Middle frontal gyrus (tissue), 1 donor: ENCODE measurements at regions not wholly inside any gene's neighbourhood (a gene's known extent, or its start where the extent isn't known, plus 50 kb on each side); places are given as distances from the start of the nearest gene placed in this dataset.

Source experiments
- DNase-seq: peaks from one replicate; pipeline ENCODE4 v3.0.0-alpha.2; 2015; ENCODE audit warnings: low spot score; ENCODE audit errors: extremely low spot score

DNA sequence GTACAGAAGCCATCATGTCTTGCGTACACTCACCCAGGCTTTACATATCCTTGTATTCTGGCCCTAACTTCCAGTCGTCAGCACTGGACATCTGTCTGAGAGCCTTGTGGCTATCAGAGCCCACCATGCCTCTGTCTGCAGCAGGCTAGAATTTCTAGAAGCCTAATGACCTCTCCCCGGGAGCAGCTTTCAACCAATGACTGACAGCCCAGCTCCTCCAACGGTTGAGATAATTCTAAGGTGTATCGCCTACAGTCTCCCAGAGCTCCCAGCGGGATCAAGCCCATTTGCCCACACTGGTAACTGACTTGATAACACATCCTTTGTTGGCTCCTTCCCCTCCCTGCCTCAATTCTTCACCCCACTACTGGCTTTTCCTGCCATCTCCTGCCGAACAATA lies 562.8 kb downstream of the BCOR start:
- no peak for DNase-seq

GRCh38 chrX:39536211-39536610 lies 561.5 kb downstream of the BCOR start:
- DNase-seq = no peak

- no peak for DNase-seq
Observed at GRCh38 chrX:39541881-39542280, 555.9 kb downstream of the BCOR start.

DNA sequence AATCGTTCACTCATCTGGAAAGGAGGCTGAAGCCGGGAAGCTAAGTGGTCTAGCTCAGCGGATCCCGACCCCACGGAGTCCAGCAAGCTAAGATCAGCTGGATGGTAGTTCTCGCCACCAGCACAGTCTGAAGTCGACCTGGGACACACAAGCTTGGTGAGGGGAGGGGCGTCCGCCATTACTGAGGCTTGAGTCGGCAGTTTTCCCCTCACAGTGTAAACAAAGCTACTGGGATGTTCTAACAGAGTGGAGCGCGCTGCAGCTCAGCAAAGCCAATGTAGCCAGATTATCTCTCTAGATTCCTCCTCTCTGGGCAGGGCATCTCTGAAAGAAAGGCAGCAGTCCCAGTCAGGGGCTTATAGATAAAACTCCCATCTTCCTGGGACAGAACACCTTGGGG lies 555.4 kb downstream of the BCOR start:
- DNase-seq = no peak

DNA sequence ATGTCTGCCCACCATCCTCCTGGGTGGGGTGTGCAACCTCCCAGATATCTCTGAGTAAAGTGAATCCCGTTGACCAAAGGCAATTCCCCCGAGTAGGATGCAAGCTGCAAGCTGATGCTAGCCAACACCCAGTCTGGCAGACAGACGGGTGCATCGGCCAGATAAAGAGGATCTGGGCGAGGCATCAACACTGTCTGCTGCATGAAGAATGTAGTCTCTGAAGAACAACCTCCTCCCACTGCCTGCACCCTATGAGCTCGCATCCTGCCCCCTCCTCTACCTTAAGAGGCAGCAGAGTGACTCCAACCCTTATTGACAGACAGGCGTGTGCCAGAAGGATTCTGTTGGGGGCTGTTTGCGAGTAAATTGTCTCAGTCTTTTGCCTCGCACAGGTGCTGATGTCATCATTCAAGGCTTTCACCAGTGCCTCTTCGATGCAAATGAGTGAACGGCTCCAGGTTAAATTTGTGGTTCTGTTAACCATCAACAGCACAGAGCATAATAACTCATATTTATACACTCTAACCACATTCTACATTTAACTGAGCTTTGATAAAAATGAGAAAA lies 546.9 kb downstream of the BCOR start:
- no peak for DNase-seq

GRCh38 chrX:39551762-39552161 lies 546.0 kb downstream of the BCOR start:
- DNase-seq = no peak

GRCh38 chrX:39555431-39555830 lies 542.3 kb downstream of the BCOR start:
- DNase-seq = no peak

DNA sequence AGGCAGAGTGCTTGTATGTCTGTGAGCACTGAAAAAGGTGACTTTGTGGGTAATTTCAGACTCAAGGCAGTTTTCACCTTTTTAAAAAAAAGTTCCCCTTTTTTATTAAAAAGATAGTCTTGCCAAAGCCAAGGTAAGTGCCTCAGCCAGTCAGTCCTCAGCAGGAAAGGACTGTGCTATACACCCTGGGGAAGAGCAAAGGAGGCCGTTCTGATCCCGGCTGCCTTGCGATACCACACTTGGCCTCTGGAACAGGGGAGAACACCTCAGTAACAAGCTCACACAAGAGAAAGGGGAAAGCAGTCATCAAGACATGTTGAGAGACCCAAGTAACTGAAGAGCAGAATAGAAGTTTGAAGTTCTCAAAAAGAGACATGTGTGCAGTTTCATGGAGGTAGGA lies 541.7 kb downstream of the BCOR start:
- DNase-seq = no peak

DNA sequence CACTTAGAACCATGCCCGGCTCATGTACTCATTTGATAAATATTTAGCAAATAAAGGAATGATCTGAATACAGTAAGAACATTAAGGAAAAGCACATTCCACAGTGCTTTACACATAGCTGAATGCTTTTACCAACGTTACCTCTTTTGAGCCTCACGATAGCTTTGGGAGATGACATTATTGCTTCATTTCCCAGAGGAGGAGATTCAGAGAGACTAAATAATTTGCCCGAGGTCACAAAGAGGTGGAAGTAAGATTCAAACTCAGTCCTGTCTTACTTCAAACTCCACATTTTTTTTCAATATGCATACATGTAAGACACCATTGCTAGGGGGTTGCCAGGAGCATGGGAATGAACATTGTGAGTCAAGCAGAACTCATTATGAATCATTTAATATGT lies 538.5 kb downstream of the BCOR start:
- no peak for DNase-seq

DNA sequence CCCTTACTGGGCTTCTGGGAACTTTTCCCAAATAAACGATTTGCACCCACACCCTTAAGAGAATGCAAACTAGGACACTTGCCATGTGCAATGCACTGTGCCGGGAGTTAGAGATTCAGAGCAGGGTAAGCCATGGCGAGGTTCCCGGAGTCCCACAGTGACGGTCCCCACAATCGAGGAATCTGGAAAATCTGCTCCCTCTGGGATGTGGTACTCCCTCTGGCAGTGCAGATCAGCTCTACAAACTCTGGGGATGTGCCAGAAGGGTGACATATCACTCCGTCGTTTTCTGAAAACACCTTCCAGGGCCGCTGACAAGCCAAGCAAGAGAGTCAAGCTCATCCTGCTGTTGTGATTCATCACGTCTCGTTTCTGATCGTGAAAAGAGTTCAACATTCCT lies 537.5 kb downstream of the BCOR start:
- no peak for DNase-seq

GRCh38 chrX:39563178-39563577 lies 534.6 kb downstream of the BCOR start:
- no peak for DNase-seq

- no peak for DNase-seq
Observed at GRCh38 chrX:39564751-39565150, 533.0 kb downstream of the BCOR start.

- DNase-seq = no peak
Observed at GRCh38 chrX:39574178-39574577, 523.6 kb downstream of the BCOR start.

- DNase-seq = peak; percentile 18
Observed at GRCh38 chrX:39576041-39576872, 521.5 kb downstream of the BCOR start.

DNA sequence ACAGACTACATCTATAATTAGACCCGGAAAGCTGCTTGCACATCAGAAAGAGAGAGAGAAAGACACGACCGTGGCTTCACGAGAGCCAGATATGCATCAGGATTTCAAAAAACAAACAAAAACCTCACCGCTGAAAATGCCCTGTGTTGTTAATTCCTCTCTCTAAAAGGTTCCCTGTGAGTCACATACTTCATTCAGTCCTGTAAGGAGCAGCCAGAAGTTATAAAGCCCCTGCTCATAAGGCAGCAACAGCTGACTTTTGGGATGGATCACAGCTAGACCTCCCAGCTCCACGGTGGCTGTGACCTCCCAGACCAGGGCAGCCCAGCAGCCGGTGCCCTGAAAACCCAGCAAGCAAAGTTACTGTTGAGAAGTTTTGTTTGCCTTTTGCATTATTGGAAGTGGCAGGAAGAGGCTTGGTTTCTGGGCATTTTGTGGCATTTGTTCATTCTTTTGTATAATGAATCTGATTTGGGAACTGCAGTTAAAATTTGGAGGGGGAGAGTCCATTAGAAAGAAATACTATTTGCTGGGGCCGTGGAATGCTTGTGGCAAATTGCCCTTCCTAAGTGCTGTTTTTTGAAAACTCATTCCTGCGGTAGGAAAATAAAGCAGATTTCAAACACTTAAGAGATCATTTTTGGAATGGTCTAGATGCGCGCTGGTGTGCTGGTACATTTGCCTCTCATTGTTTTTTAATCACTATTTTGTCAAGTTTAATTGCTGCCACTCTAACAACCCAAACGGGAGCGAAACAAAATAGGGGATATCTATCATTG lies 520.4 kb downstream of the BCOR start:
- DNase-seq = no peak

DNA sequence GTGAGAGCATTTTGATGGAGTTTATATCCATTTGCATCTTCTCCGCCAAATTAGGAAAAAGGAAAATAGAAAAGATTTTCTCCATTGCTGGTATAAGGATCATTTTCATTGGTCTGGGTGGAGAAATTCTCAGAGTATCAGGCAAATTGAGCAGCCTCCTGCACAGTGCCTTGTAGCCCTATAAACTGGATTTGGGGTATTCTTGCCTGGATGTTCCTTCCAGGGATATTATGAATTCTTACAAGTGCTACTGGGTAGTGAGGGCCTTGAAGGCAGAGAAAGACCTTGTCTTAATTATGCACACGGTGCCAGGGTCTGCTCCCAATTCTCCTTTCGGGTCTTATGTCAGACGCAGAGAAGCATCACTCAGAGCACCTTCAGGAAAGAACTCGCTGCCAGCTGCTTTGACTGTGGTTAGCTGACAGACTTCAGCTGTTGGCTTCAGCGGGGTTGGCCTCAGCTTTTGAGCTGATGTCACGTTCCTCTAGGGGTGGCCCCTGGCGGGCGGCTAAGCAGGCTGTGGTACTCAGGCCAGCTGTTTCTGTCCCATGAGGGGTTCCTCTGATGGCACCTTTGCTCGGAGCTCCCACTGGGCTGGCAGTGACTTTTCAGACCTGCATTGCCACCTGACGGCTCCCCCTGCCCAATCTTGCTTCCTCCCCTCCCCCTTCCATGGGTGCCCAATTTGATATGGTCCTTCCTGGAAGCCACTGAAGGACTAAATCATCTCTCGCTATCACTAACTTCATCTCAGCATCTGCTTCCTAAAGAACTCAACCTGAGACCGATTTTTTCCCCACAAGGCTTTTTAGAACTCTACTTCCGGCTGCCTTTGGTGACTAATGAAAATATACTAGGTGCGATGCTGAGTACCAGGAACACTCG lies 519.5 kb downstream of the BCOR start:
- no peak for DNase-seq

DNA sequence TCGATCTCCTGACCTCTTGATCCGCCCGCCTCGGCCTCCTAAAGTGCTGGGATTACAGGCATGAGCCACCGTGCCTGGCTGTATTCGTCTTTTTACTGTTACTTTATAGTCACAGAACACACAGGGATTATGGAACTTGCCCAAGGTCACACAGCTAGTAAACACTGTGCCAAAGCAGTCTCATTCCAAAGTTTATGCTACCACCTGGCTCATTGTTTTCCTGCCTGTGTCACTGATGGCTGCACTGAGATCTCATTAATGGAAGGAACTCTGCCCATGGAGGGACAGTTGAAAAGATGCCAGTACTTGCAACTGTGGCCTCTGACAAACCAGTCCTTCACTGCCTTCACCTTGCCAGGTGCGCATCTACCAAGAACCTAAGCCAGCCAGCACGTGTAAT lies 517.7 kb downstream of the BCOR start:
- no peak for DNase-seq

DNA sequence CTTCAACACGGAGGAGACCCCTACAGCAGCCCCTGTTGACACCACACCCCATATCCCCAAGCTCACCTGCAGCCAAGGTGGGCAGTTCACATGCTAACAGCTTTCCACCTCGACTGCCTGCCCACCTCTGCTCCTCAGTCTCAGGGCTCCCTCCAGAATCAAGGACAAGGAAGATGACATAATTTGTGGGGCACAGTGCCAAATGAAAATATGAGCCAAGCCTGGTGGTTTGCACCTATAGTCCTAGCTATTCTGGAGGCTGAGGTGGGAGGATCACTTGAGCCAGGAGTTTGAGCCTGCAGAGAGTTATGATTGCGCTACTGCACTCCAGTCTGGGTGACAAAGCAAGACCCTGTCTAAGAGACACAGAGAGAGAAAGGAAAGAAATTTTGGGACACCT lies 516.3 kb downstream of the BCOR start:
- DNase-seq = no peak

- no peak for DNase-seq
Observed at GRCh38 chrX:39582091-39582490, 515.7 kb downstream of the BCOR start.

DNA sequence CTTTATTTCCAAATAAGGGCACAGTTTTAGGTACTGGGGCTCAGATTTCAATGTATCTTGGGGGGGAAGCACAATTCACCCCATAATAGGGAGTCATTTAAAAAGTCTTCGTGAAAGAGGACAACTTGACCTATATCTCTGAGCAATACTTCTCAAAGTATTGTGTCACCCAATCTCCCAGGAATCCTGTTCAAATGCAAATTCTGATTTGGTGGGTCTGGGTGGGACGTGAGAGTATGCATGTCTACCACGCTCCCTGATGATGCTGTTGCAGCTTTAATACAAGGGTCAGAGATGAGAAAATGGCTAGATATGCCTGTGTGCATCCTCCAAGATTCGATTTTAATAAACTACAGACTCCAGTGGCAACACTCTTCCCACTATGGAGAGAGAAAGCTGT lies 514.8 kb downstream of the BCOR start:
- DNase-seq = no peak

GRCh38 chrX:39585808-39586207 lies 511.9 kb downstream of the BCOR start:
- no peak for DNase-seq
